GM12872 (cell line): ENCODE measurements at regions not wholly inside any gene's neighbourhood (a gene's known extent, or its start where the extent isn't known, plus 50 kb on each side); places are given as distances from the start of the nearest gene placed in this dataset.

ENCODE experiments used
- TF ChIP-seq, protein P1 (sequence below): IDR thresholded peaks from 3 replicates; pipeline ENCODE4 v1.5.1; 2011; ENCODE audit warnings: low read depth, mild to moderate bottlenecking, low read length, moderate library complexity; ENCODE audit not compliant: insufficient read depth

DNA sequence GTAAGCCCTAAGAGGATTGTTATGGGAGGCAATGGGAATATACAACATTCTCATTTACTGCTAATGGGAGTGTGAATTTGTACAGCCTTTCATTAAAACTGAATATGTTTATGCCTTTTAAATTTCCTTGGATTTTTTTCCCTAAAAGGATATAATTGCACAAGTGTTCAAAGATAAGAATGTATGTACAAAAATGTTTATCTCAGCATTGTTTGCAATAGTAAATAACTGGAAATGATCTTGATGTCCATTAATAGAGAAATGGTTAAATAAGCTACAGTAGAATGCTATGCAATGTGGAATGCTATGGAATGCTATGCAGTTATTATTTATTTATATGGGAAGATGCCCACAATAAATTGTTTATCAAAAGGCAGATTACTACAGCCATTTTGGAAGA is 62.5 kb upstream of the SLC38A2 start:
- TF ChIP-seq, protein P1, sequence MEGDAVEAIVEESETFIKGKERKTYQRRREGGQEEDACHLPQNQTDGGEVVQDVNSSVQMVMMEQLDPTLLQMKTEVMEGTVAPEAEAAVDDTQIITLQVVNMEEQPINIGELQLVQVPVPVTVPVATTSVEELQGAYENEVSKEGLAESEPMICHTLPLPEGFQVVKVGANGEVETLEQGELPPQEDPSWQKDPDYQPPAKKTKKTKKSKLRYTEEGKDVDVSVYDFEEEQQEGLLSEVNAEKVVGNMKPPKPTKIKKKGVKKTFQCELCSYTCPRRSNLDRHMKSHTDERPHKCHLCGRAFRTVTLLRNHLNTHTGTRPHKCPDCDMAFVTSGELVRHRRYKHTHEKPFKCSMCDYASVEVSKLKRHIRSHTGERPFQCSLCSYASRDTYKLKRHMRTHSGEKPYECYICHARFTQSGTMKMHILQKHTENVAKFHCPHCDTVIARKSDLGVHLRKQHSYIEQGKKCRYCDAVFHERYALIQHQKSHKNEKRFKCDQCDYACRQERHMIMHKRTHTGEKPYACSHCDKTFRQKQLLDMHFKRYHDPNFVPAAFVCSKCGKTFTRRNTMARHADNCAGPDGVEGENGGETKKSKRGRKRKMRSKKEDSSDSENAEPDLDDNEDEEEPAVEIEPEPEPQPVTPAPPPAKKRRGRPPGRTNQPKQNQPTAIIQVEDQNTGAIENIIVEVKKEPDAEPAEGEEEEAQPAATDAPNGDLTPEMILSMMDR = no peak

DNA sequence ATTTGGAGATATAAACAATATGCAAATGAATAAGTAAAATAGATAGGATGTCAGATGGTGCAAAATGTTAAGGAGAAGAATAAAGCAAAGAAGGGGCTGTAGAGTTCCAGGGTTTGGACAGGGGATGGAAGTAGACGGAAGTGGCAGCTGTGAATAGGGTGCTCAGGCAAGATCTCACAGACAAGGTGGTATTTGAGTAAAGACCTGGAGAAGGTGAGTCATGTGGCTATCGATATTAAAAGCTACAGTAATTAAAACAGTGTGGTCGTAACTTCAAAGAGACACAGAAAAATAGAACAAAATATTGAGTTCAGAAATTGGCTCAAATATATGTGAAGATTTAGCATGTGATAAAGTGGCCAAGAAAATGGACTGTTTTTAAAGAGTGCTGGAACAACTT is 61.3 kb upstream of the SLC38A2 start:
- TF ChIP-seq, protein P1 = no peak

DNA sequence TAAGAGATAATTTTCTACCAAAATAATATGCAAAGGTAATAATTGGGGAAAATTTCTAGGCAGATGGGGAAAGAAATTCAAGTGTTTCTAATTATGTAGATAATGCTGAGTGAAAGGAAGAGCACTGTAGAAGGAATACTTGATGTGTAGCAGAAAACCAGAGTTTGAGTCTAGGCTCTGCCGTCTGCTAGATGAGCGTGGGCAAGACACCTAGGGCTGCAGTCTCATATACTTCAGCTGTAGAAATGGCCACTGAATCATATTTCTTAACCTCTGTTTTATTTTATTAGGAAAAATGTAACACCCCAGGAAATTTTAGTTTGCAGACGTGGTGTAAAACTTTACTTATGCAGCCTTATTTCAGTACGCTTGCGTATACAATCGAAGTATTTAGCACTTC is 59.8 kb upstream of the SLC38A2 start:
- TF ChIP-seq, protein P1 = no peak

DNA sequence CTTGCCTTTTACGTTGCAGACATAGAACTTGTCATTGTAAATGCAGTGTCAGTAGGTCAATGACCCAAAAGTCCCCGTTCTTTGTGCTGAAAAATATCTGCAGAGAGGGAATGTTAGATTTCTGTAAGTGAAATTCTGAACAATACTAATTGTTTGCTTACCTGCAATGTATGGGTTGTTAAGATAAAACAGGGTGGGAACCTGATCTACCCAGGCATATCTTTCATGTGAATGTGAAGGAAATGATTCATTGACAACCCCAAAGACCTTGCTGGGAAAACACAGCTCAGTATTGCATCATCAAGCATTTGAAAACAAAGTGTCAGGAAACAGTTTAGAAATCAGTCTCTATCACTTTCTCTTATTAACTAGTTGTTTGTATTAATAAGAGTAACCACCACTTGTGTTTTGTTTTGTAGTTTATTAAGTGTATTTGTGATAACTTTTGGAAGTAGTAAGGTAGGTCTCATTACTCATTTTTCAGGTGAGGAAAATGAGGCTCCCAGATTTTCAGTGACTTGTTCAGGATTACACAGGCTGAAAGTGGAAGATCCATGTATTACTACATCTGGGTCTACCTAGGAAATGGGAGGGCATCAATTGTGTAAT is 57.9 kb upstream of the SLC38A2 start:
- TF ChIP-seq, protein P1 = no peak
